NB4 (cell line): ENCODE measurements at regions not wholly inside any gene's neighbourhood (a gene's known extent, or its start where the extent isn't known, plus 50 kb on each side); places are given as distances from the start of the nearest gene placed in this dataset.

Experiments used
- DNase-seq: peaks from one replicate; pipeline ENCODE4 v3.0.0; 2010; ENCODE audit warnings: low read depth
- H3K4me3 ChIP-seq: one replicate; pipeline ENCODE4 v1.5.1; 2011; ENCODE audit warnings: mild to moderate bottlenecking, low read depth, low read length, moderate library complexity
- CTCF ChIP-seq: IDR thresholded peaks from one replicate; pipeline ENCODE4 v1.5.1; 2012; ENCODE audit warnings: low read depth, low read length
- MAX ChIP-seq: IDR thresholded peaks from 2 replicates; pipeline ENCODE4 v1.6.1; 2011; ENCODE audit warnings: low read depth, low read length
- MYC ChIP-seq: IDR thresholded peaks from 2 replicates; pipeline ENCODE4 v1.6.1; 2011; ENCODE audit warnings: low read depth, low read length
- POLR2A ChIP-seq: IDR thresholded peaks from 2 replicates; pipeline ENCODE4 v1.6.1; 2011; ENCODE audit warnings: mild to moderate bottlenecking; ENCODE audit not compliant: insufficient read length; ENCODE audit errors: extremely low read depth

- TF ChIP-seq POLR2A (no peak), MYC (no peak), MAX (no peak), CTCF (no peak)
- no peak overlapping the region for H3K4me3 ChIP-seq
- DNase-seq, result no peak
These were observed 686.5 kb downstream of the EPHA4 start for GRCh38 chr2:220885593-220885992.

GRCh38 chr2:220887271-220887870 is 684.7 kb downstream of the EPHA4 start:
- DNase-seq, result no peak
- H3K4me3 ChIP-seq, result no peak overlapping the region
- TF ChIP-seq CTCF, result no peak
- no peak for TF ChIP-seq POLR2A
- no peak for TF ChIP-seq MAX
- no peak for TF ChIP-seq MYC

- no peak for TF ChIP-seq POLR2A
- DNase-seq, result no peak
- no peak overlapping the region for H3K4me3 ChIP-seq
These were observed 684.2 kb downstream of the EPHA4 start for GRCh38 chr2:220887876-220888275.

GRCh38 chr2:220890931-220891330 is 681.2 kb downstream of the EPHA4 start:
- no peak for DNase-seq
- H3K4me3 ChIP-seq, result no peak overlapping the region
- TF ChIP-seq MYC (no peak), POLR2A (no peak), CTCF (no peak), MAX (no peak)

GRCh38 chr2:220891405-220891804 is 680.7 kb downstream of the EPHA4 start:
- TF ChIP-seq MYC (no peak), MAX (no peak), POLR2A (no peak), CTCF (no peak)
- DNase-seq, result no peak

GRCh38 chr2:220892018-220892634 is 680.0 kb downstream of the EPHA4 start:
- H3K4me3 ChIP-seq, result no peak overlapping the region
- DNase-seq, result no peak
- TF ChIP-seq MAX, result no peak
- TF ChIP-seq CTCF, result no peak
- no peak for TF ChIP-seq POLR2A
- no peak for TF ChIP-seq MYC

More at GRCh38 chr2:220891405-220891804, 680.7 kb downstream of the EPHA4 start:
- H3K4me3 ChIP-seq, result no peak overlapping the region
